GM18502 (cell line): ENCODE measurements at regions not wholly inside any gene's neighbourhood (a gene's known extent, or its start where the extent isn't known, plus 50 kb on each side); places are given as distances from the start of the nearest gene placed in this dataset.

Experiments
- ATAC-seq: cut with Tn5 transposase; IDR thresholded peaks from one replicate; pipeline ENCODE4 v1.9.1; 2021; ENCODE audit warnings: mild to moderate bottlenecking; ENCODE audit not compliant: unreplicated experiment, poor library complexity

DNA sequence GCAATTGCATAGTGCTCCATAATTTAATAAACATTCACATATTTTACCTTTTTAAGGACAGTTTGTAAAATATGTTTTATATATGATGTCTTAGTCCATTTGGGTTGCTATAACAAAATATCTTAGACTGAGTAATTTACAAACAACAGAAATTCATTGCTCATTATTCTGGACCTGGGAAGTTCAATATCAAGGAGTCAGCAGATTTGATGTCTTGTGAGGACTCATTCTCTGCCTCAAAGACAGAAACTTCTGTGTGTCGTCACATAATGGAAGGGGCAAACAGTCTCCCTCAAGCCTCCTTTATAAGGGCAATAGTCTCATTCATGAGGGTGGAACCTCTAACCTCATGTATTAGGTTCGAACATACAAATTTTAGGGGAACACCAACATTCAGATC is 455.9 kb downstream of the TAF11L14 start:
- ATAC-seq, result no peak

DNA sequence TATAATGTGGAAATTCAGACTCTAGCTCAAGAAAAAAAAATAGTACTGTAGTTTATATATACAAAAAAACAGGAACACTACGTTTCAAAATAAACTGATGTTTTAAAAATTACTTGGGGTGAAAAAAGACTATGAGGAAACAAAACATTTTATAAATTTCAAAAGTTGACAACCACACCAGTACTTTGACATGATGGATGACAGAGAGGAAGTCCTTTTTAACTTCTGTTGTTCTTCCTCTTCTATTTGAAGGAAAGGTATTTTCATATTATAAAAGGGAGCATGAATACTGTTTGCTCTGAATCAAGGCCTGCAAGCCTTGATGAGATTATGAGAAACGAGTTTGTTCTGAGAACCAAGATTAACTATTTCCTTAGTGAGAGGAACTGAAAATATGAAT is 456.9 kb downstream of the TAF11L14 start:
- no peak for ATAC-seq

DNA sequence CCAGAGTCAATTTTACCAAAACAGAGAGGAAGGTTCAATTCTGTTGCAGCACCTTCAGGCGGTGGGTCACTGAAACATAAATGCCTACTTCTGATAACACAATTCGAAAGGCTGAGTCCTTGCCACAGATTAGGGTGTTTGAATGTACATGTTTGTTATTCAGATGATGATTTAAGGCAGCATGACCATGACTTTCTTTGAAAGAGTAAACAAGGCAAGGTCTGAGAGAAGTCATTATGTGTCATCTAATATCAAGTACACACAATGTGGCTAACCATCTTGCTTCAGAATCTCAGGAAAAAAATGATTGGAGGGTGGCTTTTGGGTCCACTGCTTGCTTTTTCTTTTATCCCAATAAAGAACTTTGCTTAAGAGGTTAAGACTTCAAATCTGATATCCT is 457.5 kb downstream of the TAF11L14 start:
- ATAC-seq, result no peak

DNA sequence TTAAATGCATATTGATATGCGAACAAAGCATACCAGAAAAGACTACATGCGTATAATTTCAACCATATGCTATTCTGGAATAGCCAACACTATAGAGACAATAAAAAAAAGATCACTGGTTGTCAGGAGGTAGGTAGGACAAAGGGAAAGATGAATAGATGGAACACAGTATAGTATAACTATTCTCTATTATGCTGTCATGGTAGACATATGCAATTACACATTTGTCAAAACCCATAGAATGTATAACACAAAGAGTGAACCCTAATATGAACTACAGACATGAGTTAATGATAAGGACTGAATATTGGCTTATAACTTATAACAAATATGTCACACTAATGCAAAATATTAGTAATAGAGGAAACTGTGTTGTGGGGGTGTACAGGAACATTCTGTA is 460.8 kb downstream of the TAF11L14 start:
- ATAC-seq, result no peak

DNA sequence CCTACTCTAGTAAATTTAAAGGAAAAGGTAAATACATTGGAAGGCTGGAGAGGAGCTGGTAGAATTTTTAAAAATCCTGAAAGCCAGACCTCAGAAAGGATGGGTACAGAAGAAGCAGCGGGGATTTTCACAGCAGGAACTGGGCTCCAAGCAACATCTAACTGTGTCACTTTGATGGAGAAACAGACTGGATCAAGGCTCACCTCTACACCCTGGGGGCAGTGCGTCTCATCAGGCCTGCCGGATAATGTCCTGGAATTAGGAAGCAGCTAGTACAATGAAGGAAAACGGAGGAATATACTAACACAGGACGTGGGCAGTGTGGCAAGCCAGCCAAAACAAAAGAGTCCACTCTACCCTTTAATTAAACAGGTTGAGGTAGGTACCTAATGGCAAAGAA is 463.6 kb downstream of the TAF11L14 start:
- ATAC-seq, result no peak

DNA sequence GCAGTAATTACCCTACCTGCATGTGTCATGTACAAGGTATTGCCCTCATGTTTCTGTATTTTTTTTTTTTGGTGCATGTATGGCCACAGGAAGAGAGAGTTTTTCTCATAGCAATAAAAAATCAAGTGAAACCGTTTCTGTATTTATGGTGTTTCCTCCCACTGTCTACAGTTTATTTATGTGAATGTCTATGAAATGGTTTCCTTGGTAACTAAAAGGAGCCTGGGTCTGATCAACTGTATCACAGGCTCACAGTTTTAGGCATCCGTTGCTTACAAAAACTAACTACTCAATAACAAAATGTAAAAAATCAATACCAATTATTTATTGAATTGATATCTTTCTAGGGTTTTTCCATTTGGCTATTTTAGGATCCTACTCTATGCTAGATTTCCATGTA is 464.4 kb downstream of the TAF11L14 start:
- no peak for ATAC-seq

DNA sequence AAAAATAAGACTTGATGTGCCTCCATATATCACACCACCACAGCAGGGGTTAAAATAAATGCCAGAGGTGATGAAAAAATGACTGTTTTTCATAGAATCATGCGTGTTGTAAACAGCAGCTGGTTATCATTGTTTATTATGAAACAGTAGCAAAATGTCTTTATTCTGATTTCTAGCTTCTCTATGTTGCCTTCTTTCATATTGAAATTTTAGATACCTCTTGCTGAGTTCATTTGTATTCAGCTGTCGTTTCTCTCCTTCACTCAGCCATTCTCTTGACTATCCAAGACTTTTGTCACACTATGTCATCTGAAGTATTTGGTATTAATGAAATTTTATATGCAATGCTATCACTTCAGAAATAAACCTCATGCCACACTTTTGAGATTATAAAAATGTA is 465.0 kb downstream of the TAF11L14 start:
- ATAC-seq, result no peak

- no peak for ATAC-seq
Measured at GRCh38 chr5:18101532-18101931, 467.3 kb downstream of the TAF11L14 start.

GRCh38 chr5:18102733-18103132 is 468.5 kb downstream of the TAF11L14 start:
- no peak for ATAC-seq

DNA sequence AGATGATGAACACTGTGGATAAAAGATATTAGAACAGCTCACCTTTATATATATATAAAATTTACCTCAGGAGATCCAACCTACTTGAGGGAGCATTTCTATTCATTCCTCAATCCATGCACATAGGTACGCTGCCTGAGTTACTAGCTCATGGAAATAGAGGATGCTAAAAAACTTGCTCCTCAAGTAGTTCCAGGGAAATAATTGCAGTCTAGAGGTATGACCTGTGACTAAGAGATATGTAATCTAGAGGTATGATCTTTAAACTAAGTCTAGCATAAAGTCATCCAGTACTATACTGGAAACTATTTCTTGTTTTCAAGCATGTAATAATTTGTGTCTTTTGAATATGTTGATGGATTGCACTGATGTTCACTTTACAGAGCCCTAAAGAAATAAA is 471.2 kb downstream of the TAF11L14 start:
- ATAC-seq, result no peak

DNA sequence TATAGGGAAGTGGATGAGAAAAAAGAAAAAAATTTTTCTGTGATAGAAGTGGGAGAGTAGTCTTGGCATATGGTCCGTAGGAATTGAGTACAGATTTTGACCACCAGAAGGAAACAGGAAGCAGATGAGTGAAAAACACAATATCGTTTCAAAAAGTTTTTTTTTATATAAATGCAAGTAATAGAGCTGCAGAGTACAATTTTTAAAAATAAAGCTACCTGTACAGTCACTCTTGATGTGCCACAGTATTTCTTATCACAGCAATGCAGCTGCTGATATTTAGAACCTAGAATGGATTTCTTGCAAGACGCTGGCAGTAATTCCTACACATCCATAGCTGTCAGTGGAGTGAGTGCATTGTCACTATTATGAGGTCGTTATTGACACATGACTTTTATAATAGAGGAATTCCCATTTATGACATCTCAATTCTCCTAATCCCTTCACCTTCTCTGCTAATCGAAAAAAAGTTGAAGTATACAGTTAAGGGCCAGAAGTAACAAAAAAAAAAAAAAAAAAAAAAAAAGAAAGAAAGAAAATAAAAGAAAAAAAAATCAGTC is 477.7 kb downstream of the TAF11L14 start:
- ATAC-seq, result no peak

- no peak for ATAC-seq
Measured at GRCh38 chr5:18113721-18114120, 479.5 kb downstream of the TAF11L14 start.

- ATAC-seq, result no peak
Measured at GRCh38 chr5:18114151-18114757, 480.0 kb downstream of the TAF11L14 start.

DNA sequence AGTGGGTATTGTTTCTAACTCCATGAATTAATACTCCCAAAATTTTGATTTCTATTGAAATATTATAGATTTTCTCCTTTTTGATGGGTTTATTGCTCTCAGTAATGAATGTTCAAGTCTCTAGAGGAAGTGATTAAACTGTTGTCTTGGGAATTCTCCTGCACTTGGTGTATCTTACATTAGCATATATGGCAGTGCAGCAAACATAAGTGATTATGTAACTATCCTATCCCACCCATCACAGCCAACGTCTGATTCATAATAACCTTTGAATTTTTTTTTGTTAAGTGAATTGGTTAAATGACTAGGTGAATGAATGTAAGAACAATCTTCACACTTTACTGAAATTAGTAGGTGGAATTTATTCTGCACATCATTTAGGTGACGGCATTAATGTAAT is 483.7 kb downstream of the TAF11L14 start:
- ATAC-seq, result no peak

- no peak for ATAC-seq
Measured at GRCh38 chr5:18119156-18119785, 485.0 kb downstream of the TAF11L14 start.

GRCh38 chr5:18141222-18141621 is 507.0 kb downstream of the TAF11L14 start:
- ATAC-seq, result no peak

- no peak for ATAC-seq
Measured at GRCh38 chr5:18142831-18143230, 508.6 kb downstream of the TAF11L14 start.

DNA sequence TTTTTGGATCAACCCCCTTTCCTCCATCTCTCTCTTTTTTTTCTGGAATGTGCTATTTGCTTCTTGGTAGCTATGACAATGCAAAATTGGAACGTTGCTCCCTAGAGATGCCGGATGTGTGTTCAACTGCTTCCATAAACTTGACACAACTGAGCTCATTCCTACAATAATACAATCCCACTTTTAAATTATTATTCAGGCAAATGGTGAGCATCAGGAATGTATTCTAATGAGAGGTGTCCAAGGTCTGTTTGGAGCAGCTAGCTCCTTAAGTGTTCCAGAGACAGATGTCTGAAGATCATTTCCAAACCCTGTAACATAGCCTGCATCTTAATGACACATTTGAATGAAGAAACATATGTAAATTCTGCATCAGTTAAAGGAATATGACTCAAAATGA is 518.4 kb downstream of the TAF11L14 start:
- ATAC-seq, result no peak

DNA sequence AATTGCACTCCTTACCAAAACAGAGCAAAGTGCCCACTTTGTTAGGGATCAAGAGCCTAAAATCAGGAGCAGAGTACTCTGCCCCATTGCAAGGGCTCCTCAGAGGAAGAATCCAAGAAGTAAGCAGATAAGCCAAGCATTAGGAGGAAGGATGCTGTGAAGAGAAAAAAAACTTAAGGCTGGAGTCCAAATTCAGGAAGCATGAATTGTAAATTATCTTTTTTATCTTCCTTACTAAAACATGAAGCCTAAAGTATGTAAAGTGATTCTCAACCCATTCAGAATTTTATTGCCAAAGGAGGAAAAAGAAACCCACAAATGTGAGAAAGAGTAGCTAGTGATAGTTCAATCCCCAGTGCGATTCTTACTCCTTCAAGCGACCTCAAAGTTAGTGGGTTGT is 523.9 kb downstream of the TAF11L14 start:
- no peak for ATAC-seq

DNA sequence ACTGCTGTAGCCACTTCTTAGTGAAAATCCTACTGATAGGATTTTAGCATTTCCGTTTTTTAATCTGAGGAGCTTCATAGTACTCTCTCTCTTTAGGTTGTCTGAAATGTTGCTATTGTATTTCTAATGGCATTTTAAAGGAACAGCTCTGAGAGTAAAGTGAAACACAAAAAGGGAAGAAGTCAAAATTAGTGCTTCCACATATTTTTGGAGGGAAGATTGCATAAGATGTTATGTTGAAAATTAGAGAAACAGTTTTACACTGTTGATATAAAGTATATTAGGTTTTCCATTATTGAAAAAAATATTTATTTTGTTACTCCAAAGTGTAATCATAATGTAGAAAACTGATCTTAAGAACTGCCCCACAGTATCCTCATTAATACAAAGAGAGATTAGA is 525.1 kb downstream of the TAF11L14 start:
- no peak for ATAC-seq

GRCh38 chr5:18171684-18172083 is 537.4 kb downstream of the TAF11L14 start:
- ATAC-seq, result no peak

DNA sequence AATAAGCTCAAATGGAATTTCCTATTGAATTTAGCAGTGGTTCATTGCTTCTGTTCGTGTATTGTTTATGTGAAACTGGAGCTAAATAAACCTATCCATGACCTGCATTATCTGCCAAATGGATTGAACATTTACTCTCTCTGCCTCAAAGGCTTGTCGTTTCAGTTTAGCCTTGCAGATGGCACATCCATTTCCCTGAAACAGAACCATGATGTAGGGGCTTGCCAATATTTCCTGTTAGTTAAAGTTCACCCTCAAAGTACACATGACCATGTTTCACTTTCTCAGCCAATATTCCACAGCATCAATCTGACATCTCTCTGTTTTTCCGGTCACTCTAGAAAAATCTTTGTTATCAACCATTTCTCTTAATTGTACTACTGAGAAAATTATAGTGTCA is 545.3 kb downstream of the TAF11L14 start:
- ATAC-seq, result no peak
